OCI-LY1 (cell line): ENCODE measurements at regions not wholly inside any gene's neighbourhood (a gene's known extent, or its start where the extent isn't known, plus 50 kb on each side); places are given as distances from the start of the nearest gene placed in this dataset.

Experiments
- H2AFZ ChIP-seq: fragments of 200-600 bp; sonication (generic), shearing (Covaris generic); 2 replicates; pipeline ENCODE4 v1.6.0; 2014; ENCODE audit warnings: antibody characterized with exemption, mild to moderate bottlenecking, low read length
- H3F3A ChIP-seq: fragments of 200-600 bp; sonication (generic), shearing (Covaris generic); 2 replicates; pipeline ENCODE4 v1.6.0; 2014; ENCODE audit warnings: mild to moderate bottlenecking, antibody characterized with exemption, low read length, moderate library complexity; ENCODE audit not compliant: insufficient read depth
- H3K27ac ChIP-seq: fragments of 200-600 bp; sonication (generic); 2 replicates; pipeline ENCODE4 v1.5.1; 2014; ENCODE audit warnings: low read length, mixed run types, mild to moderate bottlenecking, low read depth; ENCODE audit not compliant: poor library complexity, severe bottlenecking
- H3K27me3 ChIP-seq: fragments of 200-600 bp; sonication (generic); 2 replicates; pipeline ENCODE4 v1.6.0; 2014; ENCODE audit warnings: antibody characterized with exemption, mild to moderate bottlenecking, low read length, moderate library complexity; ENCODE audit not compliant: insufficient read depth
- H3K36me3 ChIP-seq: fragments of 200-600 bp; sonication (generic); 2 replicates; pipeline ENCODE4 v1.6.1; 2014; ENCODE audit warnings: mild to moderate bottlenecking, antibody characterized with exemption, low read length, moderate library complexity, mixed read lengths; ENCODE audit not compliant: insufficient read depth
- H3K4me1 ChIP-seq: fragments of 200-600 bp; sonication (generic); 2 replicates; pipeline ENCODE4 v1.5.1; 2014; ENCODE audit warnings: mild to moderate bottlenecking, low read length, moderate library complexity; ENCODE audit not compliant: insufficient read depth, severe bottlenecking
- H3K4me2 ChIP-seq: fragments of 200-600 bp; sonication (generic), shearing (Covaris generic); 2 replicates; pipeline ENCODE4 v1.6.1; 2014; ENCODE audit warnings: low read length
- H3K4me3 ChIP-seq: fragments of 200-600 bp; sonication (generic); 2 replicates; pipeline ENCODE4 v1.5.1; 2014; ENCODE audit warnings: low read length, low read depth, mild to moderate bottlenecking, mixed read lengths; ENCODE audit not compliant: poor library complexity, severe bottlenecking
- H3K79me2 ChIP-seq: fragments of 200-600 bp; shearing (Covaris generic); 2 replicates; pipeline ENCODE4 v1.6.1; 2016; ENCODE audit warnings: mixed run types, low read length, mixed read lengths; ENCODE audit not compliant: insufficient read depth
- H3K9ac ChIP-seq: fragments of 200-600 bp; sonication (generic), shearing (Covaris generic); 2 replicates; pipeline ENCODE4 v1.6.1; 2014; ENCODE audit warnings: mild to moderate bottlenecking, low read length, mixed read lengths
- H3K9me2 ChIP-seq: fragments of 200-600 bp; sonication (generic), shearing (Covaris generic); 2 replicates; pipeline ENCODE4 v1.6.1; 2014; ENCODE audit warnings: low read depth, mild to moderate bottlenecking, low read length, mixed read lengths
- H3K9me3 ChIP-seq: fragments of 200-600 bp; shearing (Covaris generic); 2 replicates; pipeline ENCODE4 v1.6.1; 2014; ENCODE audit warnings: low read length, mixed read lengths
- H4K20me1 ChIP-seq: fragments of 200-600 bp; sonication (generic), shearing (Covaris generic); 2 replicates; pipeline ENCODE4 v1.6.0; 2016; ENCODE audit warnings: mild to moderate bottlenecking, low read length; ENCODE audit not compliant: insufficient read depth
- EZH2 ChIP-seq: fragments of 200-600 bp; sonication (generic), shearing (Covaris generic); IDR thresholded peaks from 2 replicates; pipeline ENCODE4 v1.8.0; 2017; ENCODE audit warnings: borderline replicate concordance, mixed run types, mild to moderate bottlenecking, antibody characterized with exemption, low read length, moderate library complexity, mixed read lengths
- TF ChIP-seq, protein P1 (sequence below): fragments of 200-600 bp; sonication (generic), shearing (Covaris generic); IDR thresholded peaks from 2 replicates; pipeline ENCODE4 v1.5.1; 2017; ENCODE audit warnings: mild to moderate bottlenecking, antibody characterized with exemption, low read length, moderate library complexity, mixed read lengths

GRCh38 chr3:193996641-193997089, 139.3 kb upstream of the HES1 start:
- Histone ChIP-seq H4K20me1 (no peaks in the 10 kb centered on the region), H3K4me1 (no peaks in the 10 kb centered on the region), H3K4me2 (no peak overlapping the region), H3K9me2 (no peaks in the 10 kb centered on the region), H3K9me3 (no peaks in the 10 kb centered on the region), H3F3A (no peaks in the 10 kb centered on the region), H3K27me3 (peaks cover 6% of the 10 kb centered on the region; the same call in 1 of the 2 replicates), H2AFZ (no peak overlapping the region), H3K9ac (no peak overlapping the region), H3K27ac (no peak overlapping the region), H3K36me3 (no peaks in the 10 kb centered on the region), H3K4me3 (no peak overlapping the region), H3K79me2 (no peaks in the 10 kb centered on the region)
- TF ChIP-seq EZH2 = no peak
- TF ChIP-seq, protein P1, sequence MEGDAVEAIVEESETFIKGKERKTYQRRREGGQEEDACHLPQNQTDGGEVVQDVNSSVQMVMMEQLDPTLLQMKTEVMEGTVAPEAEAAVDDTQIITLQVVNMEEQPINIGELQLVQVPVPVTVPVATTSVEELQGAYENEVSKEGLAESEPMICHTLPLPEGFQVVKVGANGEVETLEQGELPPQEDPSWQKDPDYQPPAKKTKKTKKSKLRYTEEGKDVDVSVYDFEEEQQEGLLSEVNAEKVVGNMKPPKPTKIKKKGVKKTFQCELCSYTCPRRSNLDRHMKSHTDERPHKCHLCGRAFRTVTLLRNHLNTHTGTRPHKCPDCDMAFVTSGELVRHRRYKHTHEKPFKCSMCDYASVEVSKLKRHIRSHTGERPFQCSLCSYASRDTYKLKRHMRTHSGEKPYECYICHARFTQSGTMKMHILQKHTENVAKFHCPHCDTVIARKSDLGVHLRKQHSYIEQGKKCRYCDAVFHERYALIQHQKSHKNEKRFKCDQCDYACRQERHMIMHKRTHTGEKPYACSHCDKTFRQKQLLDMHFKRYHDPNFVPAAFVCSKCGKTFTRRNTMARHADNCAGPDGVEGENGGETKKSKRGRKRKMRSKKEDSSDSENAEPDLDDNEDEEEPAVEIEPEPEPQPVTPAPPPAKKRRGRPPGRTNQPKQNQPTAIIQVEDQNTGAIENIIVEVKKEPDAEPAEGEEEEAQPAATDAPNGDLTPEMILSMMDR = no peak

DNA sequence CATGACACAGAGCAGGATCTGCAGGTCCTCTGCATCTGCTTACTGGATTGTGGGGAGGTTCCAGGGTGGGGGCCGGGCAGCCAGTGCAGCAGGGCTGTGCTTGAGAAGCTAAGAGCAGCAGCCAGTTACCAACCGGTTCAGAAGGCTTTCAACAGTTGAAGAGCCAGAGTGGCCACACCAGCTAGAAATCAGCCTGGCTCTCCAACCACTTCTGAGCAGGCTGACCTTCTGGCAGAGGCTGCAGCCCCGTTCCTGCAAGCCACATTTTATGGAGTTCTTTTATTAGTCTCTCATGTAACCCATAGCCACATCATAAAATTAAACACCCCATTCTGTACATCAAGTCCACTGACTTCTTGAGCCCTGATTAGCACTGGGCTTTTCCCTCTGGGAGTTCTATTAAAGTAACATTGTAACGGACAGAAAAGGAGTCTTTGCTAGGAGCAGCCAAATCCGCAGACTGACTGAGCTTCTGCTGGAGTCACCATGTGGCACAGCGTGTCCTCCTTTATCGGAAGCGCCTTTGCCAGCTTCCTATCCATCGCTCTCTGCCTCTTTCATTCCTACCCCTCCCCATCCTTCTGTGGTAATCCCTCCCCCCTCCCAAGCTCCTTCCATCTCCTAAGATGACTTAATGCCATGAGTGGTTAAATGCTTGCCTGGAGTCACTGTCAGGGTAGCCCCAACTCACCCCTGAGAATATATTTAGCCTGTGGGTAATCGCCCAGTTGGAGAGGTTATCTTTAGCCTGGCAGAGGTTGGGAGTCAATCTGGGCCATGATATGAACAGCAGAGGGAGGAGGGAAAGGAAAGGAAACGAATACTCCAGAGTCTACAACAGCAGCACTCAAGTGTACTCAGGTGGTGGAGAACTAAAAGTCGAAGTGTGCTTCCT, 138.5 kb upstream of the HES1 start:
- peaks cover 10% of the 10 kb centered on the region for H3K27me3 ChIP-seq
- H3K4me2 ChIP-seq = no peak overlapping the region
- H3K4me1 ChIP-seq = no peaks in the 10 kb centered on the region
- H3K36me3 ChIP-seq = no peaks in the 10 kb centered on the region
- no peaks in the 10 kb centered on the region for H3K9me3 ChIP-seq
- H2AFZ ChIP-seq = no peak overlapping the region
- H3K4me3 ChIP-seq = no peak overlapping the region
- H4K20me1 ChIP-seq = no peaks in the 10 kb centered on the region
- no peak overlapping the region for H3K9ac ChIP-seq
- H3F3A ChIP-seq = no peaks in the 10 kb centered on the region
- no peaks in the 10 kb centered on the region for H3K9me2 ChIP-seq
- H3K79me2 ChIP-seq = no peaks in the 10 kb centered on the region
- H3K27ac ChIP-seq = no peak overlapping the region
- no peak for TF ChIP-seq EZH2
- TF ChIP-seq, protein P1 = no peak

- TF ChIP-seq, protein P1 = no peak
- no peak for TF ChIP-seq EZH2
- no peaks in the 10 kb centered on the region for H3K9me3 ChIP-seq
- no peaks in the 10 kb centered on the region for H4K20me1 ChIP-seq
- no peak overlapping the region for H3K4me3 ChIP-seq
- H3F3A ChIP-seq = no peaks in the 10 kb centered on the region
- H3K79me2 ChIP-seq = no peaks in the 10 kb centered on the region
- no peak overlapping the region for H2AFZ ChIP-seq
- peaks cover 3% of the 10 kb centered on the region for H3K4me1 ChIP-seq
- no peak overlapping the region for H3K4me2 ChIP-seq
- no peak overlapping the region for H3K9ac ChIP-seq
- no peak overlapping the region for H3K27ac ChIP-seq
- H3K27me3 ChIP-seq = peaks cover 10% of the 10 kb centered on the region
- no peaks in the 10 kb centered on the region for H3K9me2 ChIP-seq
- H3K36me3 ChIP-seq = no peaks in the 10 kb centered on the region
Measured at GRCh38 chr3:193998123-193998448, 137.9 kb upstream of the HES1 start.
